Epithelial cell of prostate (primary cell): ENCODE measurements at regions not wholly inside any gene's neighbourhood (a gene's known extent, or its start where the extent isn't known, plus 50 kb on each side); places are given as distances from the start of the nearest gene placed in this dataset.

Source experiments
- DNase-seq: peaks from one replicate; pipeline ENCODE4 v3.0.0-alpha.2; 2011; ENCODE audit warnings: low read depth, low spot score
- H3K27ac ChIP-seq: fragments of 450-650 bp; 2 replicates; pipeline ENCODE4 v1.5.1; 2017; ENCODE audit warnings: mild to moderate bottlenecking

GRCh38 chr10:123475466-123475865 is 190.7 kb upstream of the GPR26 start:
- no peak for DNase-seq
- no peak overlapping the region for H3K27ac ChIP-seq

GRCh38 chr10:123478116-123478515 is 188.0 kb upstream of the GPR26 start:
- DNase-seq = no peak

GRCh38 chr10:123479640-123480039 is 186.5 kb upstream of the GPR26 start:
- no peak overlapping the region for H3K27ac ChIP-seq
- DNase-seq = no peak

More at GRCh38 chr10:123478116-123478515, 188.0 kb upstream of the GPR26 start:
- H3K27ac ChIP-seq = no peak overlapping the region

GRCh38 chr10:123480344-123480743 is 185.8 kb upstream of the GPR26 start:
- no peak for DNase-seq
- H3K27ac ChIP-seq = no peak overlapping the region

DNA sequence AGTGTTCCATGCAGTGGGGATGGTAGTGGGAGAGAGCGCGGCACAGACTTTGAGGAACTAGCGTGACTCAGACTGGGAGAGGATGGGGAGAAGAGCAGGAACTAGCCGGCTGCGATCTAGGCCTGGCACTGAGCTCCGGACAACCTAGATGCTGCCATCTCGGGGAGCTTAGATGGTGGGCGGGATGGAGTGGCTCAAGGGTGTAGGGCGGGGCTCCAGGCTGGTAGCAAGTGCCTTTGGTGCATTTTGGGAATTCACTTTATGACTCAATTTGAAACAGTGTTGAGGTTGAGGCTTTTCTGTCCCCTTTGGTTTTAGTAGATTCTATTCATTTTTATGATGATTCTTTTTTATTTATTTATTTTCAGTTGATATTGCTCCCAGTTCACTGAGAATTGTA is 185.3 kb upstream of the GPR26 start:
- no peak overlapping the region for H3K27ac ChIP-seq

GRCh38 chr10:123484722-123485121 is 181.4 kb upstream of the GPR26 start:
- H3K27ac ChIP-seq = no peak overlapping the region
- no peak for DNase-seq

More for the DNA sequence above, 185.3 kb upstream of the GPR26 start:
- DNase-seq = no peak

- no peak for DNase-seq
- H3K27ac ChIP-seq = no peak overlapping the region
Observed at GRCh38 chr10:123485341-123485960, 180.7 kb upstream of the GPR26 start.

- no peak overlapping the region for H3K27ac ChIP-seq
- DNase-seq = no peak
Observed at GRCh38 chr10:123488436-123488835, 177.7 kb upstream of the GPR26 start.

DNA sequence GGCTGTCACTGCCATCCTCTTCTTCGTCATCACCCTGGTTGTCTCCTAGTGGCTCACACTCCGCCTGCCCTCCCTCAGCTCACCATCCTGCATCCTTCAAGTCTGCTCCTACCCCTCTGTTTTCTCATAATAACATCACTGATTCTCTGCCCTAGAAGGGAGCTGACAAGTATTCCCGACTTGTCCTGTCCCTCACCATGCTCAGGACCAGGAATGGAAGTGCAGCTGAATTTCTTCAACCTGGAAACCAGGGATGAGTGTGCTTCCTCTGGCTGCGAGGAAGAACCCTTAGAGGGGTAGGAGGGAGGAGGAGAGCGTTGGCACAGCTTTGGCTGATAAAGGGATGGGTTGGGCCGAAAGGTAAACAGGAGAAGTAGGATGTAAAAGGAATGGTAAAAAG is 174.8 kb upstream of the GPR26 start:
- no peak for DNase-seq
- no peak overlapping the region for H3K27ac ChIP-seq

GRCh38 chr10:123492016-123492415 is 174.1 kb upstream of the GPR26 start:
- no peak for DNase-seq
- no peak overlapping the region for H3K27ac ChIP-seq

DNA sequence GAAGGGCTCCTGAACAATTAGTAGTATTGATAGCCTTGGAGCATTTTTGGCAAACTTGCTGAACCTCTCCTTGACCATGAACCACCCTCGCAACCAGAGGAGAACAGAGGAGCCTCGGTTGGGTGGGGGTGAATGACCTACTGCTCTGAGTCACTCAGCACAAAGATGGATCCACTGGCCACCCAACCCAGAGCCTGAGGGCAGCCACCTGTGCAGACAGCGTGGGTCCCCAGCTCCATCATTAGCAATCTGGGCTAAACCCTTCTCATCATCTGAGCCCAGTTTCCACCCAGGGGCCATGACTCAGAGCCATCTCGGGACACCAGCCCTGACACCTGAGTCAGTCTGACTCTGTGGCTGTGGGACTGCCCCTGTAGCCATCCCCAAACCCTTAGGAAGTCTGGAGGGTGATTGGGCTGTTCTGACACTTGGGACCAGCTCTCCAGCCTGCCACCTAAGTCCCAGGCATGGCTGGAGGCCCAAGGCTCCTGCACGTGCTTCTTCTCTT is 171.8 kb upstream of the GPR26 start:
- DNase-seq = no peak
- no peak overlapping the region for H3K27ac ChIP-seq

DNA sequence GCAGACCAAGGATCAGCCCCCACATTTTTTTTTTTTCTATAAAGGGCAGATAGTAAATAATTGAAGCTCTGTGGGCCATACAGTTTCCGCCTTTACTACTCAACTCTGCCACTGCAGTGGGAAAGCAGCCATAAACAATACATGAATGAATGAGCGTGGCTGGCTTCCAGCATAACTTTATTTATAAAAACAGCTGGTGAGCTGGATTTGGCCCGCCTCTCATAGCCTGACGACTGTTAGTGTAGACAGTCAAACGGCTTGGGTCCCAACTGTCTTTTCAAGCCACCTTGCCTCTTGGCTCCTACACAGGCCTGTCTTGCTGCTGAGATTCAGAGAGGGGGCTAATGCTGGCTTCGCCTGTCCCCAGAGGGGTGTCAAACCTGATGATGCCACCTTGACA is 169.8 kb upstream of the GPR26 start:
- H3K27ac ChIP-seq = no peak overlapping the region
- no peak for DNase-seq

- H3K27ac ChIP-seq = no peak overlapping the region
- DNase-seq = no peak
Observed at GRCh38 chr10:123496996-123497660, 169.0 kb upstream of the GPR26 start.

- no peak overlapping the region for H3K27ac ChIP-seq
- no peak for DNase-seq
Observed at GRCh38 chr10:123500110-123500509, 166.0 kb upstream of the GPR26 start.

- no peak for DNase-seq
- H3K27ac ChIP-seq = no peak overlapping the region
Observed at GRCh38 chr10:123501148-123501547, 165.0 kb upstream of the GPR26 start.

DNA sequence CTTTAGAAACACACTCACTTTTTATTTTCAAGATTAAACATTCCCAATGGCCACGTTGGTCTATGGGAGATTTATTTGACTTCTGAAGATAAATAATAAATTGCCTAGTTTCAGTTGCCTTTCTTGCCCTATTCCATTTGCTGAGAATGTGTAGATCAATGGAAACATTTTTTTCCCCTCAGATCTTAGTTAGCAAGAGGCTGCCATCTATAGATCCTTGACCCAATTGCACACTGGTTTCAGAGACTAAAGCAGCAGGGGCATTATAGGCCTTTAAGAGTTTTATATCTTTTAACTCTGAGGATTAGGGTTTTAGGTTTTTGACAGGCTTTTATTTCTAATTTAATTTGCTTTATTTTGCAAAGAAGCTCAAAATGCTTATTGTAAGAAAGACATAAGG is 163.2 kb upstream of the GPR26 start:
- DNase-seq = no peak

DNA sequence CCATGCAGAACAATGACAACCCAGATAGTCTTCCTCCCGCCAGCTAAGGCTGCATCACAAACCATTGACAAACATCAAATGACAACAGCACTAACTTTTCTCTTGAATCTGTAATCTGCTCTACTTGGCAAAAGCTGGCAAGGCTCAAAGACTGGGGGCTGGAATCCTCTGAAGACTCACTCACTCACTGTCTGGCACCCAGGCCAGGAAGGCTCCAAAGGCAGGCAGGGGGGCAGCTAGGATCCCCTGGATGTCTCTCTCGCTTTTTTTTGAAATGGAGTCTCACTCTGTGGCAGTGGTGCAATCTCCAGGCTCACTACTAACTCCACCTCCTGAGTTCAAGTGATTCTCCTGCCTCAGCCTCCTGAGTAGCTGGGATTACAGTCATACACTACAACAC is 159.7 kb upstream of the GPR26 start:
- DNase-seq = no peak
- no peak overlapping the region for H3K27ac ChIP-seq

More for the DNA sequence above, 163.2 kb upstream of the GPR26 start:
- no peak overlapping the region for H3K27ac ChIP-seq

DNA sequence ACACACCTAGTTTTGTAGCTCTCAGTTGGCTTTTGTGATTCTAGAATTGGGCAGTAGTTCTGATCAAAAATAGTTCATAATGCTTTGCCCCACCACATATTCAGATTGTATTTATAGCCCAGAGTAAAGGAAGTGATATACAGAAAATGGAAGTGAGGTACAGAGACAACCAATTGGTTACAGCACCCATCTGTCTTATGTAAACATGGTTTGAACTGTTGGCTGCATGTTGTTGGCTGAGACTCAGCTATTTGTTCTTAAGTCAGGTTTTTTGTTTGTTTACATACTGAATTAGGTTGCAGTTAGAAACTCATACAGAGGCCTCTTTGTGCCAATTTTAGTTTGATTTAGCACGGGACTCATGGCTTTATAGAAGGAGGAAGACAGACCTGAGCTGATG is 158.9 kb upstream of the GPR26 start:
- DNase-seq = no peak
- H3K27ac ChIP-seq = no peak overlapping the region

DNA sequence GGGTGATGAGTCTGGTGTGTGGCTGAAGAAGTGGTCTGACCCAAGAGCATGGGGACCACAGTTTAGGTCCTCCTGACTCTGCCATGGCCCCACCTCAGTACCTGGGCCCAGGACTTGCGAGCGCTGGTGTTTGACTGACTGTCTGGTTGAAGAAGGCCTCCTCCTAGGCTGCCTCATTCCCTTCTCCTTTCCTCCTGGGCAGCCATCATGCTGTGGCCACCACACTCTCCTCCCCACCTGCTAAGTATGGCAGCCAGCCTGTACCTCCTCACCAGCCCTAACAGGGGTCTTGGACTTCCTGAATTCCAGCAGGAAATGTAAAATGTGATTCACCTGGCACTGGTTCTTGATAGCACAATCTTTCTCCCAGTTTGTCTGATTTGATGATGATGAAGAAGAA is 156.8 kb upstream of the GPR26 start:
- DNase-seq = no peak
- H3K27ac ChIP-seq = no peak overlapping the region

DNA sequence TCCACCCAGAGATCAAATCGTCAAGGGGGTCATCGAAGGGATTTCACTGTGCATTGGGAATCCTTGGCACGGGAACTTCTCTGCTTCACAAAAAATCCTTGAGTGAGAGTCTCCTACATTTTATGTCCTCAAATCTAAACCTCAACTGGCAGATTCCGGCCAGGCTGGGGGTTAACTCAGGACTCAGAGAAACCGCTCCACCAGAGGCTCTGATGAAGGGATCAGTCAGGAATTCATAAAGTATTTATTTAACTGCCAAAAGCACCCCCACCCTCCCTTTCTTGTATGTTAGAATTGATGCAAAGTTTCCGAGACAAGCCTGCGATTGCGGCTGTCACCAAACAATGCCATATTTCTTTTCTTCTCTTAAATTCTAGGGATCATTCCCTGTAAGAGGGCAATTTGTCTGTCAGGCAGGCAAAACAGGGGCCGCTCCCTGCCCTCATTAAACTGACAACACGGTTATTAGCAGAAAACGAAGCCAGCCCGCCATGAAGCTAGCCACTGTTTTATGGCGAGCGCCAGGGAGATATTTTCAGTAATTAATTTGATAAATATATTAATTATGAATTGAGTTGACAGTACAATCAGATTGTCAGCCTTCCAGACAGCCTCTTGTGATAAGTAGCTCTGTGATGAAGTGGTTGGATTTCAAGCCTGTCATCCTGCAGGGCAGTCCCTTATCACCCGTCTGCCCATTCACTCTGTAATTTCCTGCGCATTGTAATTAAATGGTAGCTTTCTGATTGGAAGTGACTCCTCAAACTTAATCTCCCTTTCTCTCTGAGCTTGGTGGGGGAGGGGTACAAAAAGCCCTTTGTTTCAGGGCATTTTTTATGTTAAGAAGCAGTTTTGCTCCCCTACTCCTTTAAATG is 153.0 kb upstream of the GPR26 start:
- DNase-seq = no peak

DNA sequence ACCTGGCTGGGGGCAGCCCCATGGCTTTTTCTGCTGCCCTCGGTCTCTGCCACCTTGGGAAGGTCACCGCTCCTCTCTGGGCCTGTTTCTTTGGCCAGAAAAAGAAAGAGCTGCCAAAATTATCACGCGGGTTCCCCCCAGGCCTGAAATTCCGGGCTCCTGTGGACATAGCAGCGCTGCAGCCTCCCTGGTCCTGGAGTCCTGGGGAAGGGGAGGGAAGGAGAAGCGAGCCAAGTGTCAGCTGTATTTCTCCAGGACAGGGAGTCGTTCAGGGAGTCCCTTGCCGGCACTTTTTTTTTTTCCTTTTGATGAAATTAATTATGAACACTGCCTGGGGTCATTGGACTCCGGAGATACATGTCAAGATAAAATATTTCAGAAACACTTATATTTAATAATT is 152.3 kb upstream of the GPR26 start:
- DNase-seq = no peak
- no peak overlapping the region for H3K27ac ChIP-seq

More for the DNA sequence above, 153.0 kb upstream of the GPR26 start:
- no peak overlapping the region for H3K27ac ChIP-seq
